SK-N-SH treated with all-trans-retinoic acid at 6 μM for 48 hours (cell line): ENCODE measurements at regions not wholly inside any gene's neighbourhood (a gene's known extent, or its start where the extent isn't known, plus 50 kb on each side); places are given as distances from the start of the nearest gene placed in this dataset.

Experiments used
- ARNTL ChIP-seq: fragments of 450-650 bp; formaldehyde crosslinking; IDR thresholded peaks from 2 replicates; pipeline ENCODE4 v1.5.0; 2020; ENCODE audit warnings: low read depth, mild to moderate bottlenecking, moderate library complexity, borderline replicate concordance
- CSDC2 ChIP-seq: fragments of 250-450 bp; sonication (Bioruptor Pico); IDR thresholded peaks from 2 replicates; pipeline ENCODE4 v1.5.0; 2020; ENCODE audit warnings: mild to moderate bottlenecking, moderate library complexity
- GLIS3 ChIP-seq: fragments of 250-450 bp; sonication (Bioruptor Pico); IDR thresholded peaks from 2 replicates; pipeline ENCODE4 v1.5.0; 2020; ENCODE audit warnings: mild to moderate bottlenecking, moderate library complexity
- OSR1 ChIP-seq: fragments of 250-450 bp; sonication (Bioruptor Pico); IDR thresholded peaks from 2 replicates; pipeline ENCODE4 v1.8.0; 2022; ENCODE audit warnings: moderate library complexity, mild to moderate bottlenecking, inconsistent platforms
- RARB ChIP-seq: fragments of 250-450 bp; sonication (Bioruptor Pico); IDR thresholded peaks from 2 replicates; pipeline ENCODE4 v1.8.0; 2021; ENCODE audit warnings: mild to moderate bottlenecking, moderate library complexity
- SNAI2 ChIP-seq: fragments of 250-450 bp; sonication (Bioruptor Pico); IDR thresholded peaks from 2 replicates; pipeline ENCODE4 v1.5.0; 2020; ENCODE audit warnings: mild to moderate bottlenecking, moderate library complexity
- TCF4 ChIP-seq: fragments of 250-450 bp; sonication (Bioruptor Pico); IDR thresholded peaks from 2 replicates; pipeline ENCODE4 v1.8.0; 2021; ENCODE audit warnings: mild to moderate bottlenecking, moderate library complexity, borderline replicate concordance
- ZC3H10 ChIP-seq: fragments of 250-450 bp; sonication (Bioruptor Pico); IDR thresholded peaks from 2 replicates; pipeline ENCODE4 v1.5.1; 2021; ENCODE audit warnings: mild to moderate bottlenecking, moderate library complexity
- ZFP3 ChIP-seq: fragments of 250-450 bp; sonication (Bioruptor Pico); IDR thresholded peaks from 2 replicates; pipeline ENCODE4 v1.5.0; 2020; ENCODE audit warnings: mild to moderate bottlenecking, moderate library complexity
- ZFP30 ChIP-seq: fragments of 450-650 bp; formaldehyde crosslinking; IDR thresholded peaks from 2 replicates; pipeline ENCODE4 v1.5.0; 2022; ENCODE audit warnings: mild to moderate bottlenecking, moderate library complexity
- ZNF565 ChIP-seq: fragments of 450-650 bp; formaldehyde crosslinking; conservative IDR thresholded peaks from 2 replicates; pipeline ENCODE4 v1.5.0; 2020; ENCODE audit warnings: low read depth, mild to moderate bottlenecking, moderate library complexity
- TF ChIP-seq, protein P1 (sequence below): fragments of 250-450 bp; sonication (Bioruptor Pico); IDR thresholded peaks from 2 replicates; pipeline ENCODE4 v1.8.0; 2021; ENCODE audit warnings: low read depth, mild to moderate bottlenecking, moderate library complexity, borderline replicate concordance
- TF ChIP-seq, protein P2 (sequence below): fragments of 250-450 bp; sonication (Bioruptor Pico); IDR thresholded peaks from 2 replicates; pipeline ENCODE4 v1.8.0; 2020; ENCODE audit warnings: mild to moderate bottlenecking, moderate library complexity, borderline replicate concordance
- TF ChIP-seq, protein P3 (sequence below): fragments of 250-450 bp; sonication (Bioruptor Pico); IDR thresholded peaks from 2 replicates; pipeline ENCODE4 v1.5.1; 2020; ENCODE audit warnings: low read depth, mild to moderate bottlenecking, moderate library complexity

DNA sequence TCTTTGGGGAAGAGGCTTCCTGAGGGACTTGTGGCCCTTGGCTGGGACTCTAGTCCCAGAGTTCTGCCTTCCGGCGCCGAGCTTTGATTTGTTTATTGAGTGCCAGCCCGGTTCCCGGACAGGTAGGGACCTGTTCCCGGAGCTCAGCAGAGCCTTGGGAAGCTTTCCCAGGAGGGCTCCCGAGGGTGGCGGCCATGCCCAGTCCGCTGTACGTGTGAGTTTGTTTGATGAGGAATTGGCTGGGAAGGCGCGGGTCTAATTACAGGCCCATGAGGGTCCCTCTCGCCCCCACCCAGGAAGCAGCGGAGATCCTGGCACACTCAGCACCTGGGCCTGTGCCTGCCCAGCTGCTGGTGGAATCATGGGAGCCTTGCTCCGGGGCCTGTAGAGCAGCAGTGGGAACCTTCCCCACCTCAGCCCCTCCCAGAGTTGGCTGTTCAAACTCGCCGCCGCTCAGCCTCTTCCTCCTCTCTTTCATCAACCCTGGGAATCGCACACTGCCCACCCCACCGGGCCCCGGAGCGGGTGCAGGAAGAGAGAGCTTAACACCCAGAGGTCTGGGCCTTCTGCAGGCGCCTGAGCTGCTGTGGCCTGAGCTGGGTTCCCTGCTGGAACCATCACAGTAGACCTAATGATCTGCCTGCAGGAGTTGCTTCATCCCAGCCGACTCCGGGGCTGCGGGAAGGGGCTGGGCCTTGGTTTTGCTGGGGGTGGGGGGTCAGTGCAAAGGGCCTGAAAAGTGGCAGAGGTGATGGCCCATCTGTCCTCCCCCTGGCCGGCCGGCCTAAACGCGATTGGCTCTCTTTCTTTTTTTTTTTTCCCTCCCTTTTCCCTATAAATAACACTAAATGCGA, 313.7 kb downstream of the SEC14L1 start:
- TF ChIP-seq TCF4 (no peak), ZFP3 (no peak), ZNF565 (no peak), GLIS3 (CRISPR knock-in tag) (no peak), RARB (CRISPR knock-in tag) (no peak), OSR1 (no peak), ZFP30 (CRISPR knock-in tag) (no peak), ARNTL (CRISPR knock-in tag) (no peak), CSDC2 (CRISPR knock-in tag) (no peak), ZC3H10 (CRISPR knock-in tag) (no peak), SNAI2 (CRISPR knock-in tag) (no peak)
- TF ChIP-seq, protein P1, sequence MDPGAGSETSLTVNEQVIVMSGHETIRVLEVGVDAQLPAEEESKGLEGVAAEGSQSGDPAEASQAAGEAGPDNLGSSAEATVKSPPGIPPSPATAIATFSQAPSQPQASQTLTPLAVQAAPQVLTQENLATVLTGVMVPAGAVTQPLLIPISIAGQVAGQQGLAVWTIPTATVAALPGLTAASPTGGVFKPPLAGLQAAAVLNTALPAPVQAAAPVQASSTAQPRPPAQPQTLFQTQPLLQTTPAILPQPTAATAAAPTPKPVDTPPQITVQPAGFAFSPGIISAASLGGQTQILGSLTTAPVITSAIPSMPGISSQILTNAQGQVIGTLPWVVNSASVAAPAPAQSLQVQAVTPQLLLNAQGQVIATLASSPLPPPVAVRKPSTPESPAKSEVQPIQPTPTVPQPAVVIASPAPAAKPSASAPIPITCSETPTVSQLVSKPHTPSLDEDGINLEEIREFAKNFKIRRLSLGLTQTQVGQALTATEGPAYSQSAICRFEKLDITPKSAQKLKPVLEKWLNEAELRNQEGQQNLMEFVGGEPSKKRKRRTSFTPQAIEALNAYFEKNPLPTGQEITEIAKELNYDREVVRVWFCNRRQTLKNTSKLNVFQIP = no peak
- TF ChIP-seq, protein P2, sequence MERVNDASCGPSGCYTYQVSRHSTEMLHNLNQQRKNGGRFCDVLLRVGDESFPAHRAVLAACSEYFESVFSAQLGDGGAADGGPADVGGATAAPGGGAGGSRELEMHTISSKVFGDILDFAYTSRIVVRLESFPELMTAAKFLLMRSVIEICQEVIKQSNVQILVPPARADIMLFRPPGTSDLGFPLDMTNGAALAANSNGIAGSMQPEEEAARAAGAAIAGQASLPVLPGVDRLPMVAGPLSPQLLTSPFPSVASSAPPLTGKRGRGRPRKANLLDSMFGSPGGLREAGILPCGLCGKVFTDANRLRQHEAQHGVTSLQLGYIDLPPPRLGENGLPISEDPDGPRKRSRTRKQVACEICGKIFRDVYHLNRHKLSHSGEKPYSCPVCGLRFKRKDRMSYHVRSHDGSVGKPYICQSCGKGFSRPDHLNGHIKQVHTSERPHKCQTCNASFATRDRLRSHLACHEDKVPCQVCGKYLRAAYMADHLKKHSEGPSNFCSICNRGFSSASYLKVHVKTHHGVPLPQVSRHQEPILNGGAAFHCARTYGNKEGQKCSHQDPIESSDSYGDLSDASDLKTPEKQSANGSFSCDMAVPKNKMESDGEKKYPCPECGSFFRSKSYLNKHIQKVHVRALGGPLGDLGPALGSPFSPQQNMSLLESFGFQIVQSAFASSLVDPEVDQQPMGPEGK = no peak
- TF ChIP-seq, protein P3, sequence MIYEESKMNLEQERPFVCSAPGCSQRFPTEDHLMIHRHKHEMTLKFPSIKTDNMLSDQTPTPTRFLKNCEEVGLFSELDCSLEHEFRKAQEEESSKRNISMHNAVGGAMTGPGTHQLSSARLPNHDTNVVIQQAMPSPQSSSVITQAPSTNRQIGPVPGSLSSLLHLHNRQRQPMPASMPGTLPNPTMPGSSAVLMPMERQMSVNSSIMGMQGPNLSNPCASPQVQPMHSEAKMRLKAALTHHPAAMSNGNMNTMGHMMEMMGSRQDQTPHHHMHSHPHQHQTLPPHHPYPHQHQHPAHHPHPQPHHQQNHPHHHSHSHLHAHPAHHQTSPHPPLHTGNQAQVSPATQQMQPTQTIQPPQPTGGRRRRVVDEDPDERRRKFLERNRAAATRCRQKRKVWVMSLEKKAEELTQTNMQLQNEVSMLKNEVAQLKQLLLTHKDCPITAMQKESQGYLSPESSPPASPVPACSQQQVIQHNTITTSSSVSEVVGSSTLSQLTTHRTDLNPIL (CRISPR knock-in tag) = no peak
